ENCODE measurements at regions not wholly inside any gene's neighbourhood (a gene's known extent, or its start where the extent isn't known, plus 50 kb on each side); places are given as distances from the start of the nearest gene placed in this dataset.

DNA sequence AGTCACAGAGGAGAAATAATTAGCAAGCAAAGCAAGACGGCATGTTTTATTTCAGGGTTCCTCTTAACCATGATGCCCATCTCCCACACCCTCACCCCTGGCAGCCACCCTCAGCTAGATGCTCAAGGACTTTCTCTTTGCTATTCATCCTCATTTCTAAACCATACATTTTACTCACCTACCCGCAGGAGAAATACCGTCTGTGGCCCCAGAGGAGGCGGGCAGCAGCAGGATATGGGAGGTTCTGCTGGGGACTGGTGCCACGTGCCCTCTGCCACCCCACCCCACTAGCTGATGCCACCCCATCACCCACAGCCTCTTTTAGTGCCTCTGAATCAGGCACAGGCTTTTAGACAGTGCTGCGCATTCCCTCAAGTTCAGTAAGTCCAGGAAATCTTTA, 168.7 kb upstream of the ITGB1 start:
- DNase-seq (ENCODE audit: low read depth), result no peak

GRCh38 chr10:33125522-33126517, 167.8 kb upstream of the ITGB1 start:
- peak; percentile 71 for DNase-seq (ENCODE audit: low read depth)

DNA sequence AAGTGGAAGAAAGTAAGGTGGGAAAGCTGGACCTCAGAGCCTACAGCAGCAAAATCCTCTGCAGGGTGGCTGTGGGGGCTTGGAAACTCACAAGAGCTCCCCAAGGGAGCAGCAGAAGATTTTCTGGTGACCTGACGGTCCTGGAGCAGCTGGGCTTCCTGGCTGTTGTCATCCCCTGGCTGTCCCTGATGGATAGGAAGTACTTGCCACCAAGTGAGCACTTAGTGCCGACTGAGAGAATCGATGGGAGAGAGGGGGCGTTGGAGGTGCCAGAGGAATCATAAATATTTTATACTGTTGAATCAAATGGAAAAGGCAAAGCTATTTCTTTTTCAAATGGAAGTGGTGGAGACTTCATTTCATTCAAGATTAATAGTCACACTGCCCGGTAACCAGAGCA, 167.1 kb upstream of the ITGB1 start:
- no peak for DNase-seq (ENCODE audit: low read depth)

- DNase-seq (ENCODE audit: low read depth), result no peak
Measured at GRCh38 chr10:33123680-33124079, 165.7 kb upstream of the ITGB1 start.

DNA sequence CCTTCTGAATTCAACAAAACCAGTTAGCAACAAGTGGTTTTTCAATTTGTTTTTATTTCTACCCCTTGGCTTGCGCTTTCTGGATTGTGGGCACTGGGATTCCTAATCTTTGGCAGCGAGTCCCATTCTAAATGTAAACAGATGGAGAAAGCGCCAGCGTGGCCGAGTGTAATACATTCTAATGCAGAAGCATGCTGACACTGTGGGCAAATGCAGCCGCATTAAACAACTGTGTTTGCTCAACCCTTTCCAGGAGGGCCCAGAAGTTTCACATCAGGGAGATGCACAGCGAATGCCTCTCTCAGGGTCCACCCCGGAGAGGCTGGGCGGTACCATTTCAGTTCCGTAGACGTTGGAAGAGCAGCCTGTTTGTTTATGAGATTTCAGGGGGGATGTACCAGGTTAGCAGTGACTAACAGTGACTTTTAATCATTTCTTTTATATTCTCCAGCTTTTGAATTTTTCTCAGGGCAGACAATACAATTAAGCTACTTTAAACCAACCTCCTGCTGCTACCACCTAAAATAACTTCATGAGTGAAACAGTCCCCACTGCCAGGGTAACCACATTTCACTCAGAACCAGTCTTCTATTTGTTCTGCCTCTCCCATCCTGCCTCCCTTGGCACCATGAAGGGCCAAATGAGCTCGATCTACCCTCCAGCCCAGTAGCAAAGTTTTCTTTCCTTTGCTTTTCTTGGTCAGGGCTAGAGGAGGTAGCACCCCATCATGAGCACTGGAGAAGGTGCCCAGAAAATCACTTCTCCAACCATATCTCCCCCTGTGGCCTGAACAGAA, 164.2 kb upstream of the ITGB1 start:
- no peak for DNase-seq (ENCODE audit: low read depth)

- DNase-seq (ENCODE audit: low read depth), result no peak
Measured at GRCh38 chr10:33120700-33121099, 162.7 kb upstream of the ITGB1 start.

DNA sequence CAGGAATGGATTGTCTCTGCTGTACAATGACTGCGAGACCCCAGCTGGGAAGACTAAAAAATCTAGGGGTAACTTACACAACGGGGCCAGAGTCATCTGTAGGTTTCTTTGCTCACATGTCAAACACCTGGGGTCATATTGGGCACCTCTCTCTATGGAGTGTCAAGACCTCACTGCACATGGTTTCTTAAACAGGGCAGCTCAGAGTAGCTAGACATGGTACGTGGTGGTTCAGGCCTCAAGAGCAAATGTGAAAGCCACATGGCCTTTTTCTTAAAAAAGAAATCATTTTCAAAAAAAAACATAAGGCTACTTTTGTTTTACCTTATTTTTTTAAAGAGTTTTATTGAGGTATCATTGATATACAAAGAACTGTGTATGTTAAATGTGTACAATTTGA, 162.2 kb upstream of the ITGB1 start:
- no peak for DNase-seq (ENCODE audit: low read depth)

DNA sequence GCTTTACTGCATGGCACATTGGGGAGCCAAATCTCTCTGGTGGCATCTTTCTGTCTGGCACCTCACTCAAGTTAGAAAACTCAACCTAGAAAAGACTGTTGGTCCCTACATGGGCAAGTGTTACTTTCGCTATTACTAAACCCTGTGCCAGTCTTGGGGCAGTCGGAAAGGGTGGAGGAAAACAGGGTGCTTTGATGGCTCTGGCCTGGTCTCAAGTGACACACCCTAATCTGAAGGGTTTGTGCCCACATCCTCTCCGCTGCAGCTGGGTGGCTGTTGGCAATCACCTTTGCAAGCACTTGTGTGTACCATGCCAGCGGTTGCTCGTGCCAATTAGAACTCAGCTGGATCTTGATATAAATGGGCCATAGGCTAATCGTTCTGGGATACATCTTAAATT, 159.8 kb upstream of the ITGB1 start:
- DNase-seq (ENCODE audit: low read depth), result no peak

DNA sequence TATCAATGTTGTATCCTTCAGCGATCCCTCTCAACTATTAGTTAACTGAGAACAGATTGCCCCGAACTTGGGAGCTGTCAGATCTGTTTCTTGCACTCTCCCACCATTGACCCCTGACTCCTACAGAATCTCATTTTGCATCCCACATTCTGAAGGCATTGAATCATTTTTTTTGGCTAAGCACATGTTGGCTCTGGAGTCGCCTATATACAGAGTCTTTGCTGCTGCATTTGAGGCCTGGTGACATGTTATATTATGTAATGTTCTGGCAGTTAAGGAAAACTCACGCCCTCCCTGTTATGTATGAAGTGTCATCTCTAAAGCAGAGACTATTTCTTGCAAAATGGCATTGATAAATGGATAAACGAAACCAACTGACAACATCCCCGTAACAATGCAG, 159.2 kb upstream of the ITGB1 start:
- DNase-seq (ENCODE audit: low read depth), result no peak

GRCh38 chr10:33115738-33116719, 158.0 kb upstream of the ITGB1 start:
- DNase-seq (ENCODE audit: low read depth), result no peak

- DNase-seq (ENCODE audit: low read depth), result no peak
Measured at GRCh38 chr10:33114451-33114952, 156.5 kb upstream of the ITGB1 start.

GRCh38 chr10:33113466-33113865, 155.4 kb upstream of the ITGB1 start:
- no peak for DNase-seq (ENCODE audit: low read depth)

DNA sequence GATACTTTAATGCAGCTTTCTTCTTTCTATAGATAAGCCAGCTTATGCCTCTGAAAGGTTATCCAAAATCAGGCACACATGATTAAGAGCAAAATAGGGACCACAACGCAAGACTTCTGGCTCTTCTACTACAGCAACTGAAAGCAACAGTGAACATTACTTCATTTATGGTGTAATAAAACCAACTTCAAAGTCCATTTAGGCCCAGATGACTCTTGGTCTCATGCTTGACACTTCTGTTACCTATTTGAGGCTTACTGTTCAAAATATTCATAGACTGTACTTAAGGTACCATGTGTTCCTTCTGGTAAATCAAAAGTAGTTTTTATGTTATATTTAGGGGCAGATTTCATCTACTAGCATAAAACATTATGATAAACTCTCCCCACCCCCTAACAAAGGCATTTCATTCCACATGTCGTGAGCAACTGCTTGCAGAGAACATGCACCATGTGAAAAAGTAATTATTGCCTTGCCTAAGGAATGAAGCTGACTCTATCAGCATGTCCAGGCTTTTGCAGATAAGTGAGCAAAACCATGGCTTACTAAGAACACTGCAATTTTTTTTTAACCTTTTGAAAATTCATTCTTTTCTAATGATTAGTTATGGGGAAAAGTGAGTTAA, 154.9 kb upstream of the ITGB1 start:
- DNase-seq (ENCODE audit: low read depth), result no peak

DNA sequence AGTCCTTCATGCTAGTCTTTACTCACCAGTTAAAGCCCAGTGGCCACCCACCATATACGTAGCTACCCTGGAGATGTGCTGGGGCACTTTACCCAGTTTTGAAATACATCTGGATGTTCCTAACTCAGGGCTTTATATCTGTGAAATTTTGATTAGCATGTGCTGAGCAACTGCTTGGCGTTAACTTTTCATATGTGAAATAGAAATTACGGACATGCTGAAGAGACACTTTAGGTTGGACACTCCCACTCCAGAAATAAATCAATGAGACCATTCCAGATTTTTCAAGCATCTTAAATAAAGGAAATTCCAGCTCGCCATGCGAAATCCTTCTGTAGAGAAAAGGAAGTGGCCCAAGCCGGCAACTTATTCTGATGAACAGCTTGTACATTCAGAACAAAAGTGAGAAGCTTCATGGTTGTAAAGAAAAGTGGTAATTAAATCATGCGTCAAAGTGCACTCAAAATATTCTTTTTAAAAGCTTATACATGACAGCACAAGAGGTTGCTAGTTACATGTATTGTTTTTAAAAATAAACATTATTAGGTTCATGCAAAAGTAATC, 153.5 kb upstream of the ITGB1 start:
- no peak for DNase-seq (ENCODE audit: low read depth)

- no peak for DNase-seq (ENCODE audit: low read depth)
Measured at GRCh38 chr10:33109788-33110469, 151.9 kb upstream of the ITGB1 start.

DNA sequence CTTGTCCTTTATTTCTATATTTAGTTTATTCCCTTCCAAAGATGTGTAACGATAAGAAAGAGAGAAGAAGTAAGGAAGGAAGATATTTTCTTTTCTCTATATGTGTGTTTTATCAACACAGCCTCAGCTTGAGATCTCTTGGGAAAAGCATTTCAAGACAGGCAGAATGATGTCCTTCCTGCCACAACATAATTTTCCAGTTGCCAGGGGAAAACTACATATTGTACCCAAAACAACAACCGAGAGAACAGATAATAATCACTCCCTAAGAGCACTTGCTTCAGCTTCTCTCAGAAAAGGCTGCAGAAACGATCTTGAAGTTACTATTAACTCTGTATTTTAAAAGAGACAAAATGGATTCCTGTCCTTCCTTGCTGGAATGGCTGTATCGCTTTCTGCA, 151.4 kb upstream of the ITGB1 start:
- no peak for DNase-seq (ENCODE audit: low read depth)

GRCh38 chr10:33107953-33108352, 149.9 kb upstream of the ITGB1 start:
- DNase-seq (ENCODE audit: low read depth), result no peak

DNA sequence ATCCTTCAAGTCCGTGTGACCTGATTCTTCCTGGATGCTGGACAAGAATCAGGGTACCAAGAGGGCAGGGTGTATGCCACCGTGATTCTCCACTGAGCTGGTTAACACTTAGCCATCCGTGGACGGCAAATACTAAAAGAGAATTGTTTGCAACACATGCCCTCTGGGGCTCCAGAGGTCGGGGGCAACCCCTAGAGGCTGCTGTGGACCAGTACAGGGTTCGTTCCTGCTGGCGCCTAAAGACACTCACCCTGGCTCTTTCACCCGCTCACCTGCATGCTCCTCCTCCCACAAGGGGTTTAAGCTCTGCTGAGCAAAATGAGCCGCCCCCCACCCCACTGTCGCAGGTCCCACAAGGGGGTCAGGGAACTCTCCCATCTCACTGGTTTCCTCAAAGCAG, 148.7 kb upstream of the ITGB1 start:
- DNase-seq (ENCODE audit: low read depth), result no peak

DNA sequence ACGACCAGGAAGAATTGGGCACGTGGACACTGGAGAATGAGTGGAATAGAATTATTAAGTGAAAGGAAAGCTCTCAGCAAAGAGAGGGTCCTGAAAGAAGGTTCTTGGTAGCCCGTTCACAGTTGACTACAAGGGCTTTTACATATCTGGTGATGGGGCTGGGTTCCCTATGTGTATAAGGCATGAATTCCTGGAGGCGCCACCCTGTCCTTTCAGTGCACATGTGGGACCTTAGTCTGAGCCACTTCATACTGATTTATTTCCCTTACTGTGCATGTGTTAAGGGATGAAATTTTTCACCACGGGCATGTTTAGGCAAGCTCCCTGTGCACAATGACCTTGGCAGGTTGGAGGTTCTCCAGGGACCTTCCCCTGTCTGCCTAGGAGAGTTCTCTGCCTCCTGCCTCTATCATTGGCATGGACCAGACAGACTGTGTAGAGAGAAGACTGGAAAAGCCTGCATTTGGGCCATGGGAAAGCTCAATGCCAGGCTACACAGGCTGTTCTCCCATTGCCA, 145.9 kb upstream of the ITGB1 start:
- DNase-seq (ENCODE audit: low read depth), result no peak

DNA sequence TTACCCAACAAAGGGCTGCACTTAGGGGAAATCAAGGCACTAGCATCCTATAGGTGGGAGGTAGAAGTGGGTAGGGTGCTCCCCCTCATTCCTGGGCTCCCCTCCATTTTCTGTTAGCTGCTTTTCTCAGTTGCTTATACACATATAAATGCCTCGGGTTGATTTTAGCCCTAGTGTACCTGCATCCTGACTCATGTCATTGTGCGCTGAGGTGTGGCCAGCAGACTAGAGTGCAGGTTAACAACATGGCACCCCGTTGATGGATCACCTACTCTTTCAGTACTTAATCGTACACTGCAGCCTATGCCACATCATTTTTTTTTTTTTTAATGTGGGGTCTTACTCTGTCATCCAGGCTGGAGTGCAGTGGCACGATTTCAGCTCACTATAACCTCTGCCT, 144.0 kb upstream of the ITGB1 start:
- no peak for DNase-seq (ENCODE audit: low read depth)

Data from CMK (cell line).